ENCODE measurements at regions not wholly inside any gene's neighbourhood (a gene's known extent, or its start where the extent isn't known, plus 50 kb on each side); places are given as distances from the start of the nearest gene placed in this dataset.
"Not testable (repeated sequence)": the region's sequence is repeated elsewhere in the genome, so short reads cannot be mapped to it uniquely, and the experiment has no call there.

DNA sequence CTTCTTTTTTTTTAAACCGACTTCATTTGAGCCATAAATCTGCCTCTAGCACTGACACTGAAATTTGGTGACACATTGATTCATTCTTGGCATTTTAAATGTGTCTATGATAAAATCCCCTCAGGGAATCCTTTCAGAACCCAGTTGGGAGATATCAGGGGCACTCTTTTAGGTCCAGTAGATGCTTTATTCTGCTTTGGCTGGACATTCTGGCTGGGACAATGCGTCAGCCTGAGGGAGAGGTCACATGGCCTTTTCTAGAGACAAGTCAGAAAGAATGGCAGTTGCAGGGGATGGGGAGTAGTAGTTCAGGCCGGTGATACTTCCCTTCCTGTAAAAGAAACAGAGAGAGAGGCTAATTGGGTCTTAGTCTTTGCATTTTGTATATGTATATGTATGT is 63.1 kb downstream of the TRIM43 start:
- not testable (repeated sequence) for DNase-seq (ENCODE audit: low read depth, low spot score)

DNA sequence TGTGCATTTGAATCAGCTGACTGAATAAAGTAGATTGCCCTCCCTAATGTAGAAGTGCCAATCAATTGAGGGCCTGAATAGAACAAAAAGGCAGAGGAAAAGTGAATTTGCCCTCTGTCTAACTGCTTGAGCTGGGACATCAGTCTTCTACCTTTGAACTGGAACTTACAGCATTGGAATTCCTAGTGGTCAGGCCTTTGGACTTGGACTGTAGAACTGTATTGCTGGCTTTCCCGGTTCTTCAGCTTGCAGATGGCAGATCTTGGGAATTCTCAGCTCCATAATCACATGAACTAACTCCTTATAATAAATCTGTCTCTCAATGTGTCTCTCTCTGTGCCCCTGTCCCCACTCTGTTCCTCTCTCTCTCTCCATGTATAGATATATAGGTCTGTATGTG is 64.8 kb downstream of the TRIM43 start:
- not testable (repeated sequence) for DNase-seq (ENCODE audit: low read depth, low spot score)

- not testable (repeated sequence) for DNase-seq (ENCODE audit: low read depth, low spot score)
These were observed 66.1 kb downstream of the TRIM43 start for GRCh38 chr2:95657937-95658336.

GRCh38 chr2:95660766-95661562 is 69.2 kb downstream of the TRIM43 start:
- not testable (repeated sequence) for DNase-seq (ENCODE audit: low read depth, low spot score)

DNA sequence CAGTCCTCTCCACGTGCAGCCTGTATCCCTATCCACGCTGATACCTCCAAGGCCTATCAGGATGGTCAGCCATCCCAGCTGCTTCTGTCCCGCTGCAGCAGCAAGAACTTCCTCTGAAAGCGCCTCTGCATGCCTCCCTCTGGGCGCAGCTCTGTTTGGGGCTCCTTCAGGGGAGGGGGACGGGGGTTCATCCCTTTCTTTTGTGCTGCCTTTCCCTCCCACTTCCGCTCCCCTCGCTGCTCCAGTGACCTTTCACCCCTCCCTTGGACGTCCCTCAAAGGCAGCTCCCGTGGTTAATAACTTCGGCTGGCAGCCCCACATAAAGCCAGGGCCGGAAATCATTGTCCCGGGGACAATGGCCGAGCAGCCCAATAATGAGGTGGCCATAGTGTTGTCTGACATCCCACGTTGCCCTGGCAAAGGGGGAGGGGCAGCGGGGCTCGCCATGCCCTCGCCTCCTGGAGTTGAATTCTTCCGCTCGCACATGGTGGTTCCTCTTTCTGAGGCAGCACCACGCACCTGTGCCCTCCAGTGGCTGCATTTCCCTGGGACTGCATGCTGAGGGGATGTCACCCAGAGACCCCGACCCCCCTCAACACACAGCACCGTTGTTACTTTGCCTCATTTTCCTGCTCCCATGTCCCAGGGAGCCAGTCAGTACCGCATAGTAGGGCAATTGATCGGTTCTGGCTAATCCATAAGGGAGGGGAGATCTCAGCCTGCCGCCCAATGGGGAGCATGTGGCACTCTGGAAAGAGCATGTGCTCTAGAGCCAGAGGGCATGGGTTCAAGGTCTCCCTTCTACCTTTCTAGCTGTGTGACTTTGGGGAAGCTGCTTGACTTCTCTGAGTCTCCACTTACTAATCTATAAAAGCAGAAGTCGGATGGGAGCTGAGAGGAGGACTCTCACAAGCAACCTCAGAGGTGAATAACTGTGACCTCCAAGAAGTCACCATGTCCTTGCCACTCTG is 72.0 kb downstream of the TRIM43 start:
- not testable (repeated sequence) for DNase-seq (ENCODE audit: low read depth, low spot score)

GRCh38 chr2:95666636-95667035 is 74.8 kb downstream of the TRIM43 start:
- not testable (repeated sequence) for DNase-seq (ENCODE audit: low read depth, low spot score)

DNA sequence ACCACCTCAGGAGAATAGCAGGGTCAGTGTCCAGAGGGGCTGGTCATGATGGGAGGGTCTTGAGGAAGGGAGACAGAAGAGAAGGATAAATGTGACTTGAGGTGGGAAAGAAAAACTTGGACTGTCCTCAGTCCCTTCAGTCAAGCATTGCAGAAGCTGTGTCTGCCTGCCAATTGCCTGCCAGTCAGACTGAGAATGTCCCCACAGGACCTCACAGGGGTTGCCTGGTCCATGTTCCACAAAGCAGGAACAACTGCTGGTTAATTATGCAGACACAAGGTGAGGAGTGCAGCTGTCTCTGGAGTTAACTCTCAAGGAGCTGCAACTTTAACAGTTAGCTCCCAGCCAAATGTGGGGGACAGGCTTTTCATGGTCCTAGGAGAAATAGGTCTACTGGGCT is 75.7 kb downstream of the TRIM43 start:
- DNase-seq (ENCODE audit: low read depth, low spot score): no peak

DNA sequence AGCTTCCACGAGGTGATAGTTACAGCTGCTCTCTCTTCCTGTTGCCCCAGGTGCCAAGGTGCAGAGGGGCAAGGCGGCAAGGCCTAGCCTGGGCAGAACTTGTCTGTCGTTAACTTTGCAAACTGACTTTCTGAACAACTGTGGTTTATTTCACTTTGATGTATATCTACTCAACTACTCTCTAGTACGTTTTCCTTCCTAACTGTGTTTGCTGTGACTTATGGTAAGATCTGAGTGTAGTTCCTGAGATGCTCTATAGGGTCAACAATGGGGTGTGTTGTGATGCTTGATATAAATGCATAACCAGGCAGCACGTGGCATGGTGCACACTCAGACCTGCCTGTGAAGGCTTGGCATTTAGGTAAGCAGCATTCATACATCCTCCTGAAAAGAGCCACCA is 77.1 kb downstream of the TRIM43 start:
- DNase-seq (ENCODE audit: low read depth, low spot score): not testable (repeated sequence)

DNA sequence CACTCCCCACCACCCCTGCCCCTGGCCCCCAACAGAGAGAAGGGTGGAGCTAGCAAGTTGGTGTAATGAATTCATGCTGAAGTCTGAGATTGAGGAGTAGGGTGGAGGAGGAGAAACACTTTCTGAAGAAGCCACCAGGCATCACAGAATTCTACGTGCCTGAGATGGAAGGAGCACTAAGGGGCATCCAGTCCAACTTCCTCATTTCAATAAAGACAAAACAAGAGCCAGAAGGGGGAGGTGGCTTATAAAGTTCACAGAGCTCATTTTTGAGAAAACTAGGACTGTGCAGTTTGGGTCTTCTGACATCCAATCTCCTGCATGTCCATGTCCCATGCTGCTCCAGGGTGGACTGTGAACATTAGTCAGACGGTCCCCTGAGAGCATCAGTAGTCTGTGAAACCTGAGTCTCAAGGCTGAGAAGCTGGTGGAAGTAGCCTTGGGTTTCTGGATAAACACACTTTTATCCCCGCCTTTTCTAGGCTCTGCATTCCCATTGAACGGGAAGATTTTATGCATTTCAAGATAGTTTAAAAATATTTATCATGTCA is 77.7 kb downstream of the TRIM43 start:
- DNase-seq (ENCODE audit: low read depth, low spot score): no peak

GRCh38 chr2:95670167-95670566 is 78.4 kb downstream of the TRIM43 start:
- DNase-seq (ENCODE audit: low read depth, low spot score): no peak

GRCh38 chr2:95670686-95671085 is 78.9 kb downstream of the TRIM43 start:
- no peak for DNase-seq (ENCODE audit: low read depth, low spot score)

- DNase-seq (ENCODE audit: low read depth, low spot score): not testable (repeated sequence)
These were observed 79.4 kb downstream of the TRIM43 start for GRCh38 chr2:95671171-95671570.

DNA sequence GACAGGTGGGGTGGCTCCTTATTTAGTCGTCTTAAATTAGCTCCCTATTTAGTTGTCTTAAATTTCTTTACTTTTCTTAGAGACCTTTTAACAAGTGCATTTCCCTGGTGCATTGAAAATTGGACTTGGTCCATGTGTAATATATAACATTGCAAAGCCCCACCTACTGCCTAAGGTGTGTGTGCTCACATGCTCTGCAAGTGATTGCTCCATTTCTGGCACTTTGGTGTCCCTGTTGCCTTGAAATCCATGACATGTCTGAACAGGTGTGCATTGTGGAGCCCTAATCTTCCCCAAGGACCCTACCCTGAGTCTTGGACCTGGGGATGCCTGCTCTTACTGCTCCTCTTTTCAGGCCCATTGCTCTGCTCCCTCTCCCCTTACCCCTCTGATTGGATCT is 80.2 kb downstream of the TRIM43 start:
- not testable (repeated sequence) for DNase-seq (ENCODE audit: low read depth, low spot score)

GRCh38 chr2:95672500-95672899 is 80.7 kb downstream of the TRIM43 start:
- DNase-seq (ENCODE audit: low read depth, low spot score): not testable (repeated sequence)

DNA sequence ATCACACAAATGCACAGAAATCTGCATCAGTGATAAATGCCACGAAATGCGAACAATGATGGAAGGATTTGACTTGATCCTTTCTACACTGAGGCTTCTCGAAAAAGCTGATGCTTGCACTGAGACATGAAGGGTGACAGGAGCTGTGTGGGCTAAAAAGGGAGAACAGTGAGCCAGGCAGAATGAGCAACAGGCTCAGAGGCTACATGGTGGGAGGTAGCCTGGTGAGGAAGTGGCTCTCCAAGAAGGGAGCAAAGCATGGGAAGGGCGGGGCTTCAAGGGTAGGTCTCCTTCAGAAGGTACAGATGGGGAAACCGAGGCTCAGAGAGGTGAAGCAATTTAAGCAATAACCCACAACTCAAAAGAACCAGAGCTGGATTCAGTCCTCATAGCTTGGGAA is 82.4 kb downstream of the TRIM43 start:
- no peak for DNase-seq (ENCODE audit: low read depth, low spot score)

DNA sequence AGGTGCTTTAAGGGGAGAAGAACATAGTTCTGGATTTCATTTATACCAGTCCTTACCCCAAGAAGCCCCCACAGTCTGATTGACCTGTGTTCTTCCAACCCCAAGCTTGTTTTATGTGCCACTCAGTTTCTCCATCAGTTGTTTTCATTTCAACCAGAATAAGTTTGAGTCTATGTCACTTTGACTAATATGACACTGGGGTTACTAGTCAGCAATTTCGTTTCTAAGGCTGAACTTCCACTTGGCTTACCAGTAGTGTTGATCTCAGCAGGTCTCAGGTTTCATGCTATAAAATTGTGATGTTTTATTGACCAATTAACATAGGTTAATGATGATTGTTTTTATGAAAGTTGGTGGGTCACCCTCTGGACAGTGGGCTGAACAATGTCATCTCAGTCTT is 84.8 kb downstream of the TRIM43 start:
- not testable (repeated sequence) for DNase-seq (ENCODE audit: low read depth, low spot score)

- no peak for DNase-seq (ENCODE audit: low read depth, low spot score)
These were observed 85.5 kb downstream of the TRIM43 start for GRCh38 chr2:95677346-95677745.

GRCh38 chr2:95677833-95678232 is 86.0 kb downstream of the TRIM43 start:
- DNase-seq (ENCODE audit: low read depth, low spot score): not testable (repeated sequence)

DNA sequence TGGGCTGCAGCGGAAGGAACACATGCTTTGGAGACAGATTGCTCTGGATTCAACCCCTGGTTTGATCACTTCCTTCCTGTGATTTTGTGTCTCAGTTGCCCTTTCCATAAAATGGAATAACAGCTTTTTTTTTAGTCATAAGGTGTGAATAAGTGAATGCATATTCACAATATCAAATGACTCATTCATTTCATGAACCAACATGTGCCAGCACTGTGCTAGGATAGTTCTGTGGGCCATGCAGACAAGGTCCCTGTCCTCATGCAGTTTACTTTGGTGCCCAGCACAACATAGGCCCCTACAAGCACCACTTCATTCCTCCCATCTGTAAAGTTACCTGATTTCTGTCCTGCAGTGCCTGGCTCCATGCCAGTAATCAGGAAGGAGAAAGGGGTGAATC is 89.4 kb downstream of the TRIM43 start:
- DNase-seq (ENCODE audit: low read depth, low spot score): not testable (repeated sequence)

DNA sequence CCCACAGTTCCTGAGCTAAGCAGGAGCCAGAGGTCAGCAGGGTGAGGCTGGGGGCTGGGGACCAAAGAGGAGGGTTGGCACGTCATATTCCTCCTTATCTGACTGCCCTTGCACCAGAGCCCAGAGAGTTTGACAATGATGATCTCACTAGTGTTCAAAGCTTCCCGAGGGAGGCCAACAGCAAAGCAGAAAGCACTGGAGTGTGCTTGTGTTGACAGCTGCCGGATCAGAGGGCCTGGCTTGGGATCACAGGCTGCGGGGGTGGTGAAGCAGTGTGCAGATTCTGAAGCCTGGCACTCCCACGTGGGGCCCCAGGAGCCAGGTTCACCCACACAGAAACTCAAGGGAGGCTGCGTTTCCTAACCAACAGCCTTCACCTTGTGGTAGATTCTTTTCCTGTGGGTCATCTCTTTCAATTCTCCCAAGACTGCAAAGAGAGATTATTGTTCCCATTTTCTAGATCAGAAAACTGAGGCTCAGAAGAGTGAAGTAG is 89.8 kb downstream of the TRIM43 start:
- DNase-seq (ENCODE audit: low read depth, low spot score): not testable (repeated sequence)

- peak; percentile 18 for DNase-seq (ENCODE audit: low read depth, low spot score)
These were observed 91.2 kb downstream of the TRIM43 start for GRCh38 chr2:95682889-95683517.
